HG03097 (cell line): ENCODE measurements at regions not wholly inside any gene's neighbourhood (a gene's known extent, or its start where the extent isn't known, plus 50 kb on each side); places are given as distances from the start of the nearest gene placed in this dataset.

ENCODE experiments used
- ATAC-seq: cut with Tn5 transposase; IDR thresholded peaks from one replicate; pipeline ENCODE4 v1.9.1; 2021; ENCODE audit not compliant: unreplicated experiment, low FRiP score

DNA sequence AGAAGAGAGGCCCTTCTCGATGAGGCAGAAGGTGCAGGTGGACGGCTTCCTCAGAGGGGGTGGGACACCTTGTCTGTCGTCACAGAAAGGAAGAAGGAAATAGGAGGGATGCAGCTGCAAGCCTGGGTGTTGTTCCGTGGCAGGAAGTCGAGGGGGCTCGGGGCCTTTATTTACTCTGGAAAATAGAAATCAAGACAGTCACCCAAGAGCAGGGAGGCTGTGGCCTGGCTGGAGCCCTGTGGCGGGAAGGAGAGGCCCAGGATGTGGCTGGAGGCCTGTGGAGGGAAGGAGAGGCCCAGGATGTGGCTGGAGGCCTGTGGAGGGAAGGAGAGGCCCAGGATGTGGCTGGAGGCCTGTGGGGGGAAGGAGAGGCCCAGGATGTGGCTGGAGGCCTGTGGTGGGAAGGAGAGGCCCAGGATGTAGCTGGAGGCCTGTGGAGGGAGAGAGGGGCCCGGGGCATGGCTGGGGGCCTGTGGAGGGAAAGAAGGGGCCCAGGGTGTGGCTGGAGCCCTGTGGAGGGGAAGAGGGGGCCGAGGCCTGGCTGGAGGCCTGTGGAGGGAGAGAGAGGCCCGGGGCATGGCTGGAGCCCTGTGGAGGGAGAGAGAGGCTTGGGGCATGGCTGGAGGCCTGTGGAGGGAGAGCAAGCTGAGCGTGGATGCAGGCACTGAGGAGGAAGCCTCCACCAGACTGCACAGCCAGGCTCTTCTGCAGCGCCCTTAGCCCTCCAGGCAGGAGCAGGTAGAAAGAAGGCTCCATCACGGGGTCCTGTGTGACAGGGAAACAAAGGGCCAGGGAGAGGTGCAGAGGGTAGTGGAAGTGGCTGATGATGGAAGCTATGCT, 97.3 kb upstream of the SFMBT2 start:
- ATAC-seq: no peak

DNA sequence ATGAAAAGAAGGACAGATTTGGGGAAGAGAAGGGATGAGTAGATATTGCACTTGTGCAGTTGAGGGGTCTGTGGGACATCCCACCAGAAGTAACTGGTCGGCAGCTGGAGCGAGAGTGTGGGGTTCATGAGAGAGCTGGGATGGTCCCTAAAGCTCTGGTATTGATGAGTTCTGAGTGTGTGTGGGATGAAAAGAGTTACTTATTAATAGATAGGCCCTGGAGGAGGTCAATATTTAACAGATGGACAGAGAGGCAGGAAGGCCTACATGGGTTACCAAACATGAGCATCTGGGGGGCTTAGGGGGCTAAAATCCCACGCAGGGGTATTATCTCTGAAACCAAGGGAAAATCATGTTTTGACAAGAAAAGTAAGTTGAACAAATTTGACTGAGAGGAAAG, 95.7 kb upstream of the SFMBT2 start:
- ATAC-seq: no peak

DNA sequence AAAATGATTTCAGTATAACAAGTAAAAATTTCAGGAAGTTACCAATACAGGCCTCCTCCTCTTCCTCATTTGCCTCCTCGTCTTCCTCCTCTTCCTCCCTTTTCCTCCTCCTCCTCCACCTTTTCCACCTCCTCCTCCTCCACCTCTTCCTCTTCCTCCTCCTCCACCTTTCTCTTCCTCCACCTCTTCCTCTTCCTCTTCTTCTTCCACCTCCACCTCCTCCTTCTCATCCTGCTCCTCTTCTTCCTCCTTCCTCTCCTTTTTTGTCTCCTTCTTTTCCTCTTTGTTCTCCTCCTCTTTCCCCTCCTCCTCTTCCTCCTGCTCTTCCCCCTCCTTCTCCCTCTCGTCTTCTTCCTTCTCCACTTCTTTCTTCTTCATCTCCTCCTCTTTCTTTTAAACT, 94.4 kb upstream of the SFMBT2 start:
- ATAC-seq: no peak

DNA sequence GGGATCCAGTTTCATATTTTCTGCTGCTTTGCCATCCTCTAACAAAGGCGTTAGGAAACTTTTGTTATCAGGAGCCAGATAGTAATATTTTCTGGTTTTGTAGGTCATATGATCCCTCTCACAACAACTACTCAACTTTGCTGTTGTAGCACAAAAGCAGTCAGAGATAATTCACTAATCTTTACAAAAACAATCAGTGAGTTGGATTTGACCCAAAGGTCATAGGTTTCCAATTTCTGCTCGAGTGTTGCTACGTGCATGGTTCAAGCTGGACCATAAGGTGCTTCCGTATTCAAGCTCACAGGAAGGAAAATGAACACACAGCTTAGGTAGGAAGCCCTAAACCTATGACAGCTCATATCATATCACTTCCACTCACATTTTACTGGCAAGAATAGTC, 92.4 kb upstream of the SFMBT2 start:
- ATAC-seq: no peak

DNA sequence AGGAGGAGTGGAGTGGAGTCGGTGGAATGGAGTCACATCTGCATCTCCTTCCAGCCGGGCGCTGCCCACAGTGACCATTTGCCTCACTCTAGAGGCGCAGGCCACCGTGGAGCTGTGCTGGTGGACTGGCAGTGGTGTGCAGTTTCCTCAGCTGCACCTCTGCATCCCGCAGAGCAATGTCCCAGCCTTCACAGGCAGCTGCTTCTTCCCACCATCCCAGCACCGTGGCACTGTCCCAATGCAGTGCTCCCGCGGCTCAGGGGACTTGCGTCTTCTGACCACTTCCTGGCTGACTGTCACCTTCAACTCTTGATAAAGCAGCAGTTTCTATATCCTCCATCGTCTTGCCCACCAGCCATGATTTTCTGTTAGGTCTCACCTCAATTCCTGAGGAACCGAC, 90.3 kb upstream of the SFMBT2 start:
- ATAC-seq: no peak

DNA sequence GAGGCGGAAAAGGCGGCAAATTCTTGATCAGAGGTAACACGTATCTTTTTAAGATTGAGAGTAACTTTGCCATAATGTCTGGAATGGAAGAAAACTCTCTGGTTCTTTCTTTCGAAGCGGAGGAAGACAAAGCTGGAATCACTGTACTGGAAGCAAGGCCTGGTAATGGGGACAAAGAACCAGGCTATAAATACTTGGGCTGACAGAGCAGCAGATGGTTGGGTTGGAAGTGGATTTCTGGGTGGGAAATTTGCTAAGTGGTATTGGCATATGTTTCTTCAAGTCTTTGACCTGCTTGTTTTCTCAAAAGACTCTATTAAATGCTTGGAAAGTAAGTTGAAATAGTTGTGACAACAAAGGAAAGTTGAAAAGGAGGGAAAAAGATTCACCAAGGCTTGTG, 87.3 kb upstream of the SFMBT2 start:
- no peak for ATAC-seq

- ATAC-seq: no peak
These were observed 83.2 kb upstream of the SFMBT2 start for GRCh38 chr10:7493996-7494395.

GRCh38 chr10:7492660-7493046, 81.8 kb upstream of the SFMBT2 start:
- no peak for ATAC-seq

DNA sequence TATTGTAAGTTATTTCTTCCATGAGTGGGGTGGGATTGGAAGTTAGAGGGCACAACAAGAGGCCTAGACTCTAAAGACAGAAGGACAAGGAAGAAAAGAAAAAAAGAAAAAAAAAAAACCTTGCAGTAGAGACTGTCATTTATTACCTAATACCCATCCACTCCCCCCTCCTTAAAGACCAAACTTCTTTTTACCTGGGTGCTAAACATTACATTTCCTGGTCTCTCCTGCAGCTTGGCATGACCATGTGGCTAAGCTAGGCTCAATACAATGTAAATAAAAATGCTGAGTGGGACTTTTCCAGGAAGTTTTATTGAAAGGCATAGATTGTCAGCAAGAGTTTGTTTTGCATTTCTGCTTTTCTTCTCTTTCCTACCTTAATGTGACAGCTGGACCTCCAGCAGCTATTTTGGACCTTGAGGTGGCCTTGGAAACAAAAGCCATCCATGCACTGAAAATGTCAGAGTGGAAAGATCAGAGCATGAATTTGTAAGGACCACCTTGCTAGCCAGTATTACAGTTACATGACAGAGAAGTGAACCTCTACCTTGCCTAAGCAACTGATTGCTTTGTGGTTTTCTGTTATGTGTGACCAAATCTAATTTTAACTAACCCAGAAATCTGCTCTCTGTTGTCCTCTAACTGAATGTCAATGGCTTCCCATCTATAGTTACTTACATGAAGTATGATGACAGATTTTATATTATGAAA, 81.3 kb upstream of the SFMBT2 start:
- ATAC-seq: peak; percentile 62

DNA sequence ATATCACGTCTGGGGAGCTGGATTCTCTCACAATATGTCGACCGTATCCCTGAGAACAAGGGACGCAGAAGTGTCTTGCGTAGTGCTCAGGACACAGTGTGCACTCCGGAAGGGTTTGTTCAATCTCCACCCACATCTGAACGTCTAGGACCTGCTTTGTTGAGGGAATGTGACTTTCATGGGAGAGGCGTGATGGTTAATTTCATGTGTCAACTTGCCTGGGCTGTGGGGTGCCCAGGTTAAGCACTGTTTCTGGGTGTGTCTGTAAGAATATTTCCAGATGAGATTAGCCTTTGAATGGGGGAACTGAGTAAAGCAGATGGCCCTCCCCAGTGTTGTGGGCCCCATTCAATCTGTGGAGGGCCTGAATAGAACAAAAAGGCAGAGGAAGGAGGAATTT, 80.4 kb upstream of the SFMBT2 start:
- no peak for ATAC-seq

GRCh38 chr10:7488418-7488829, 77.6 kb upstream of the SFMBT2 start:
- no peak for ATAC-seq

GRCh38 chr10:7487528-7487927, 76.7 kb upstream of the SFMBT2 start:
- ATAC-seq: no peak

GRCh38 chr10:7486528-7486927, 75.7 kb upstream of the SFMBT2 start:
- ATAC-seq: no peak

DNA sequence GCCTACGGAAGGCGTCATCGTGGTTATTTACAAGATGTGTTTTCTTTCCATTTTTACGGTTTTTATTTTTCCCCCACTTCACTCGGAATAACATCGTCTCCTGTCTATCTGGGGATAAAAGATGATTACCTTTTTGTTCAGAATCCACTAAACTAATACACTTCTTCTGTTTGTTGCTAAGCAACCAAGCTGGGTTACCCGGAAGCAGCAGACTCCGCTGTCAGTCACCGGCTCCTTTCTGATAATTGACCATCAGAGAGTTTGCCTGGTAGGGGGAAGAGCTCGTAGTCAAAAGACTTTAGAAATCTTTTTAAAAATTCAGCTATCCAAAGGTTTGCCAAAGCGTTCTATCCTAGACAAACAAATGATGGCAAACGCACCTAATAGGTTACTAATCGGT, 75.0 kb upstream of the SFMBT2 start:
- ATAC-seq: no peak

DNA sequence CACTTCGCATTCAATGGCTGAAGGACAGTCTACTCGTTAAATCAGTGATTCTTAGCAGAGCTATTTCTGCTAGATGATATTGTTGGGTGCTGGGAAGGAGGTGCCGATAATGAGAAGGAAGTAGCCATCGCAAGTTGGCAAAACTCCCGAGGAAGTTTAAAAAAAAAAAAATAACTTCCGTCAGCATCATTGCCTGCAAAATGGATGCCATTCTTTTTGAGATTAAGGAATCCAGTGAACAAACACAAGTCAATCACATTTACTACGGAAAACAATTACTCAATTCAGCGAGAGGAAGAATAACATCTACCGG, 74.4 kb upstream of the SFMBT2 start:
- no peak for ATAC-seq

DNA sequence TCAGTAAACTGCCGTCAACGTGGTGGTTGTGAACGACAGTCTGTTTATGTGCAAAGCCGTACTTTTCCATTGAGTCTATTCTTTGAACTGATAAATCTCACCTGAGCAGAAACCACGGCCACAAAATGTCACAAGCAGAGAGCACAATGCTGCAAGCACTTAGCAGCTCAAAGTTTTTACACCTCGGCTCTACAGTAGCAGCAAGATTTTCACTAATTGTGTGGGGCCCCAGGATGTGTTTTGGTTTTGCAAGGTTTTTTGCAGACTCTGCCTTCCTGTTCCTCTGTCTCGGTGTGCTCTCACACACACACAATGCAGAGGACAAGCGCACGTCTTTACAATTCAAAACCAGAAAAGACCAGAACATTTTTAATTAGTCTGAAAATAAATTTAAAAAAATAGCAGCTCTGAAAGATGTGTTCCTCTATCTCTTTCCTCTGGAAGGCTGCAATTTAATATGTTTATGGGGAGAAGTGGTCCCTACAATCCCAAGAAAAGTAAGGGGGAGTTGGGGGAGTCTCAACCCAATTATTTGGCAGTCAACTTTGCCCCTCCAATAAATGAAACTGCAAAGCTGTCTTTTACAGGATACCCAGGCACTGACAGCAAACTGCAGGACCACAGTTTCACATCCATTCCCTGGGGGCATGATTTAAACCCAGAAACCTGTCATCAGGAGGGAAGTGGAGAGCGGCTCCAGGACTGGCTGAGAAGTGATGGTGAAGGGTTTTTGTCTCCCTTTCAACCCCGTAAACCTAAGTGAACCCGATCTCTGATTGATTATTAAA, 73.8 kb upstream of the SFMBT2 start:
- ATAC-seq: peak; percentile 58

- ATAC-seq: no peak
These were observed 73.0 kb upstream of the SFMBT2 start for GRCh38 chr10:7483848-7484247.

DNA sequence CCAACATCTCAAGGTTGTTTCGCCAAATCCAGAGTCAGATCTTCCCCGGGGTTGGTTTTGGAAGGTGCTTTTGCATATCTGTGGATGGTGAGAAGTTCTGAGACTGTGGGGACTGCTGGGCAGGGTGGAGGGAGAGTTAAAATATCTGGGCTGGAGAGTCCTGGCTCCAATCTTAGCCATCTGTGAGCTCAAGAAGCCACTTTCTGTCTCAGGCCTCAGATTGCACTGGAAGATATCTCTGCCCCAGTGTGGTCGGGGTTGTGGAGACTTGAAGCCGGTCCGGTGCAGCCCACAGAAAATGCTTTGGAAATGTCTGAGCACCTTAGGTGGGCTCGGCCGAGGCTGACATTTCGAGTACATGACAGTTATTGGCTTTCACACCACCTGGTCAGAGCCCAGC, 72.2 kb upstream of the SFMBT2 start:
- ATAC-seq: no peak

DNA sequence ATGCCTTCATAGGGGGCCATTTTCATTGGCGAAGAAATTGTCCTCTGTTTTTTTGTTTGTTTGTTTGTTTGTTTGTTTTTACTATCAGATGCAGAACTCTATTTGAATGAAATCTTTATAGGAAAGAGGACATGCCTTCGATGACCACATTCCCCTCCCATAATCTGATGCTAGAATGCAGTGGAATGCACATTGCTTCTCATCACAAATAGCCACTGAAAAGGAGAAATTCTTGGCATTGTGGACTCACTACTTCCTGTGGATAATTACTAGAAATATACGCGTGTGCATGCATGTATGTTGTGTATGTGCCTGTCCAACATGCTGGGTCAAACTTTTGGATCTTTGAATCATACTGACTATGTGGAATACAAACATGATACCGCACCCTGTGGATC, 70.5 kb upstream of the SFMBT2 start:
- ATAC-seq: no peak

DNA sequence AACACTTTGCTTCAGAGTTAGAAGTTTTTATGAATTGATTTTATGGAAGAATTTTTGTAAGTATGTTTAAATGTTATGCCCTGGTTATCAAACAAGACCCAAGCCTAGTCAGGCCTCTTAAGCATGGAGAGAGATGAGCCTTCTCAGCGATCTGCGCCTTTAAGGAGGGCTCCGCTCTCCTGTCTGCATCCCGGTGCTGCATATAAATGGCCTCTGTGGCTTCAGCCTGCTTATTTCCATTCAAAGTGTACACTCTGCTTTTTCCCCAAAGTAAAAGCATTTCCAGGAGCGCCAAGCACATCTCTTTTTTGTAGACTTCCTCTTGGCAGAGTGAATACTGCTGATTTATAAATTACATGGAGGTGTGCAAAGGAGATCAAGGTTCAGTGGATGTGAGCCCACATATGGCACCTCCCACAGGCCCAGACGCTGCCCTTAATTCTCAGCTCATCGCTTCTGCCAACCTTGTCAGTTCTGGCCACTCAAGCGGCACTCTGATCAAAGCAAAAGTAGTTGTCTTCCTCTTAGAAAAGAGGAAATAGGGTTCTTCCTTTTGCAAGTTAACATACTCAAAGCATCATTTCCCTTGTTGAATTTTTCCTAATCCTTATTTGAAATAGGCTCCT, 70.0 kb upstream of the SFMBT2 start:
- no peak for ATAC-seq
